H7 (cell line): ENCODE measurements at regions not wholly inside any gene's neighbourhood (a gene's known extent, or its start where the extent isn't known, plus 50 kb on each side); places are given as distances from the start of the nearest gene placed in this dataset.
A peak's percentile ranks its signal among the peaks of the same experiment; 100 is the strongest.
"Not testable (repeated sequence)": the region's sequence is repeated elsewhere in the genome, so short reads cannot be mapped to it uniquely, and the experiment has no call there.

Source experiments
- DNase-seq: peaks from one replicate; pipeline ENCODE4 v3.0.0; 2012
- H3K27me3 ChIP-seq: 2 replicates; pipeline ENCODE4 v1.6.0; 2011; ENCODE audit warnings: mild to moderate bottlenecking, low read length; ENCODE audit not compliant: control insufficient read depth, insufficient read depth
- H3K36me3 ChIP-seq: replicated peaks from 2 replicates; pipeline ENCODE4 v1.5.1; 2011; ENCODE audit warnings: low read length; ENCODE audit not compliant: control insufficient read depth, insufficient read depth
- H3K4me3 ChIP-seq: 2 replicates; pipeline ENCODE4 v1.5.1; 2011; ENCODE audit warnings: low read depth, mild to moderate bottlenecking, control low read depth, low read length, moderate library complexity; ENCODE audit not compliant: insufficient read depth

GRCh38 chr6:68575765-68576439 lies 59.2 kb upstream of the ADGRB3 start:
- no peaks in the 10 kb centered on the region for H3K36me3 ChIP-seq
- H3K4me3 ChIP-seq = no peak overlapping the region
- peak; percentile 24 for DNase-seq
- H3K27me3 ChIP-seq = no peaks in the 10 kb centered on the region

DNA sequence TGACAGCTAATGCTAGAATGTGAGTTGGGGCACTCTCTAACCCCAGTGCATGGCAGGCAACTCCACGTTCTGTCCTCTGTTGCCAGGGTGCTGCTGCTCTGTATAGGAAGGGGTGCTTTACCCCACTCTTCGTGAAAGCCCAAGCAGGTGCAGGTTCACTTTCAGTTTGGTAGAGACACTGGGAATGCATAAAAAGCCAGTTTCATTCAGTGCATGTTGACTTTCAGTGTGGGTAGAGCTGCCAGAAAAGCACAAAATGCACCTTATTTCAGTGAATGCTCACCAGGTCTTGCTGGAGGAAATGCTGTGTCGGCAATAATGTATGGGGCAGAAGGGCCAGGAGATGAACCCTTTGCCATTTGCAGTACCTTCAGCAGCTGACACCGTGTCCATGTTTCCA lies 62.1 kb upstream of the ADGRB3 start:
- H3K36me3 ChIP-seq = no peaks in the 10 kb centered on the region
- no peaks in the 10 kb centered on the region for H3K27me3 ChIP-seq
- DNase-seq = no peak
- no peak overlapping the region for H3K4me3 ChIP-seq

DNA sequence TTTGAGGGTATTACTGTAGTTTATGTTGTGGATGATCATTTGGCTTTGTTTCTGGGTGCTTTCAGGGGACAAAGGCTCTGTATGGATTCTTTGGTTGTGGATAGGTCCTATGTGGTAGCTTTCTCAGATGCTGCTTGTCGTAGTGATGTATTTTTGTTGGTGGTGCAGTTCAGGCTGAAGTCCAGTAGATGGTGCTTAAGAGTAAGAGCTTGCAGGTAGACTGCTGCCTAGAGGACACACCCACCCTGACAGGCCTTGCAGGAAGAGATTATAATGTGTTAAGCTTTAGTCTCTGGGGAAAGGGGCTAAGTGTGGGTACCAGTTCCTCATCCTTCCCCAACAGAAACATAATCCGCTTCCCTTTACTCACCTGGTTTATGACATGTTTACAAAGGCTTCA lies 62.6 kb upstream of the ADGRB3 start:
- Histone ChIP-seq H3K27me3 (no peaks in the 10 kb centered on the region), H3K36me3 (no peaks in the 10 kb centered on the region), H3K4me3 (no peak overlapping the region)
- DNase-seq = peak; percentile 33

DNA sequence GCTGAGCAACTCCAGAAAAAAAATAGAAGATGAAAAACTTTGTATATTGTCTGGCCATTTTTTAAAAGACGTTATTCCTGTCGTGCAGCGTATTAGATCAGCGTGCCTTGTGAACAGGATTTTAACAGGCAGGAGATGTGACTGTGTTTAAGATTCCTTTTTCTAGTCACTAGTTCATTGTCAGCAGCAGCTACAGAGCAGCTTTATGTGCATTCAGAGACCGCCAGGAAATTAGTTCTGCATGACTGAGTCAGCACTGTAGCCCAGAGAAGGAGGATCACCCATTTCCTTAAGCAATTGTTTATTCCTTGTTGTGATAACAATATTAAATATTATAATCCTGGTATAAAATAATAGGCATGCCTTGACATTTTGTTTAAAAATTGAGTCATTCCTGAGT lies 75.4 kb upstream of the ADGRB3 start:
- DNase-seq = no peak
- Histone ChIP-seq H3K27me3 (no peaks in the 10 kb centered on the region), H3K36me3 (no peaks in the 10 kb centered on the region), H3K4me3 (no peak overlapping the region)

DNA sequence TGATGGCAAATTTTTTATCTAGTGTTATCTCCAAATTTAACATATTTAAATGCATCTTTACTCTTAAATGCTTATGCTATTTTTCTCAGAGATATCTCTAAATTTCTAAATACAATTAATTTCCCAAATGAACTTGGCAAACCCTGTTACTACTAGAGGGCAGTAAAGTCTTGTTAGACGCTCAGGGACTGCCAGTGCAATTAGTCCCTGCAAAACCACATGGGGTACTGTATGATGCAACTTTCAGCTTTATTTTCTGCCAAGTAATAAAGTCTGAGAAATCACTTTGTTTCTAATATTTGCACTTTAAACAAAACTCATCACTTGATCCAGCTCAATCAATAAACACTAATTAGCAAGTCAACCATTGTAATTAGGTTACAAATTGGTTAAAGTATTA lies 76.0 kb upstream of the ADGRB3 start:
- Histone ChIP-seq H3K4me3 (no peak overlapping the region), H3K36me3 (no peaks in the 10 kb centered on the region), H3K27me3 (no peaks in the 10 kb centered on the region)
- no peak for DNase-seq

DNA sequence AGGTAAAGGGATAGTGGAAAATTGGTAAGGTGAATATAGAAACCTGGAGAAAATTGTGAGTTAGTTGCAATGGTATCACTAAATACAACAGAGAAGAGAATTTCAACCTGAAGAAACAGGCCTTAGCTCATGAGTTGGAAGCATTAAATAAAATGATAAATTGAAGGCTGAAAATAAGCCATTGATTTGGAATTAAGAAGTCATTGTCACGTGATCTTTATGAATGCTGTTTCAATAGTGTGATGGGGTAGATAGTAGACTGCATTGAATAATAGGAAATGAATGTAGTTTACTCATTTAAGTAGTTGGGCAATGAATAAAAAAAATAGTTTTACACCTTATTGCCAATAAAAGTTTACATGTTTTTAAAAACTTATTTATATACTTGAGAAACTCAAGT lies 88.5 kb upstream of the ADGRB3 start:
- Histone ChIP-seq H3K27me3 (no peaks in the 10 kb centered on the region), H3K4me3 (no peak overlapping the region), H3K36me3 (no peaks in the 10 kb centered on the region)
- DNase-seq = no peak

DNA sequence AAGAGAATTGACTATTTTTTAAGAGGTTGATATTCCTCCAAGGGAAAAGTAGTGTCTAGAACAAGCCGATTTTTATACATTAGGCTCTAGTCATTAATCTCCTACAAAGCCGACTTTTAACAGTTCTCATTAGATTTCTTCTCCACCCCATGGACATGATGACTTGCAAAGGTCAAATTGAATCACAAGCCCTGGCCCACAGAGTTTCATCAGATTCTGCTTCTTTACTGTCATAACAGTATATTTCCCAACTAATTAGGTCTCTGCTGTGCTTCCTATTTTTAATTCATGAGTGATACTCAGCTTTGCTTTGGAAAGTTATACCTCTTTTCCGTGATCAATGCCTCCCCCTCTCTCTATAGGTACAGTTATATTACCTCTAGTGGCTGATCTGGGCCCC lies 90.6 kb upstream of the ADGRB3 start:
- Histone ChIP-seq H3K36me3 (no peaks in the 10 kb centered on the region), H3K4me3 (no peak overlapping the region), H3K27me3 (no peaks in the 10 kb centered on the region)
- no peak for DNase-seq

- Histone ChIP-seq H3K27me3 (no peaks in the 10 kb centered on the region), H3K4me3 (no peak overlapping the region), H3K36me3 (no peaks in the 10 kb centered on the region)
- no peak for DNase-seq
Measured at GRCh38 chr6:68533339-68533795, 101.7 kb upstream of the ADGRB3 start.

GRCh38 chr6:68527691-68528090 lies 107.4 kb upstream of the ADGRB3 start:
- no peak overlapping the region for H3K4me3 ChIP-seq
- no peak for DNase-seq
- no peaks in the 10 kb centered on the region for H3K27me3 ChIP-seq
- H3K36me3 ChIP-seq = no peaks in the 10 kb centered on the region

DNA sequence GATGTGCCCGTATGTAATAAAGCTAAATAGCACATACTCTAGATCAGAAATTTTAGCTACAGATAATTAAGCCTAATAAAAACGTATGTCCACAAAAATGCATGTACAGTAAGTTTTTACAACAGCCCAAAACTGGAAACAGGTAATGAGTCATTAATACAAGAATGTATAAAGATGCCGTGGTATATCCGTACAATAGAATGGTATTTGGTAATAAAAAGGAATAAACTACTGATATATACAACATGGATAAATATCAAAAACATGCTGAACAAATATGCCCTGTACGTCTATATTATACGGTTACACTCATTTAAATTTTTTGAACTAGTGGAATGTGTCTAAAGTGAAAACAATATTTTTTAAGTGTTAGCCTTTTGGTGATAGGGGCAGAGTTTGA lies 128.2 kb upstream of the ADGRB3 start:
- no peaks in the 10 kb centered on the region for H3K36me3 ChIP-seq
- no peaks in the 10 kb centered on the region for H3K27me3 ChIP-seq
- DNase-seq = no peak
- H3K4me3 ChIP-seq = no peak overlapping the region

GRCh38 chr6:68502946-68503345 lies 132.1 kb upstream of the ADGRB3 start:
- Histone ChIP-seq H3K36me3 (no peaks in the 10 kb centered on the region), H3K27me3 (no peaks in the 10 kb centered on the region), H3K4me3 (no peak overlapping the region)
- no peak for DNase-seq

- no peak overlapping the region for H3K4me3 ChIP-seq
- no peaks in the 10 kb centered on the region for H3K36me3 ChIP-seq
- DNase-seq = no peak
- H3K27me3 ChIP-seq = no peaks in the 10 kb centered on the region
Measured at GRCh38 chr6:68497927-68498326, 137.2 kb upstream of the ADGRB3 start.

DNA sequence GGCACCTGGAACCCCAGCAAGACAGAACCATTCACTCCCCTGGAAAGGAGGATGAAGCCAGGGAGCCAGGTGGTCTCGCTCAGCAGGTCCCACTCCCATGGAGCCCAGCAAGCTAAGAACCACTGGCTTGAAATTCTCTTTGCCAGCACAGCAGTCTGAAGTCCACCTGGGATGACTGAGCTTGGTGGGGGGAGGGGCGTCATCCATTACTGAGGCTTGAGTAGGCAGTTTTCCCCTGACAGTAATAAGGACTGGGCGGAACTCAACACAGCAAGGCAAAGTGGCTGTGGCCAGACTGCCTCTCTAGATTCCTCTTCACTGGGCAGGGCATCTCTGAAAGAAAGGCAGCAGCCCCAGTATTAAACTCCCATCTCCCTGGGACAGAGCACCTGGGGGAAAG lies 140.2 kb upstream of the ADGRB3 start:
- not testable (repeated sequence) for H3K4me3 ChIP-seq, DNase-seq, H3K36me3 ChIP-seq, H3K27me3 ChIP-seq

DNA sequence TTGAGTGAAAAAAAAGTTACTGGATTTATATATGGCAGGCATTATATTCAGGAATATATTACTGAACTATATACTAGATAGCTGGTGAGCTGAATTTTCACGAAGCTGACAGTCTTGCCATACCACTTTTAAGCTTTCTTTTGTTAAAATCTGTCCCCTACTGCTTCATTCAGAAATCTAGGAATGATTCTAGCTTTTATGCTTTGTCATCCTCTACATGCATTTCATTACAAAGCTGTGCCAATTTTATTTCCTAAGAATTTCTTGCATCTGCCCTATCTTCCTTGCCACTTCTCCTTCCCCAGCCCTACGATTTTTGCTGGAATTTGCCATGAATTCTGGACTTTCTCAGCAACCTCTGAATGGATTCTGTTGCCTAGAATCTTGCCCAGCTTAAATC lies 158.5 kb upstream of the ADGRB3 start:
- DNase-seq = no peak
- Histone ChIP-seq H3K36me3 (no peaks in the 10 kb centered on the region), H3K4me3 (no peak overlapping the region), H3K27me3 (no peaks in the 10 kb centered on the region)

DNA sequence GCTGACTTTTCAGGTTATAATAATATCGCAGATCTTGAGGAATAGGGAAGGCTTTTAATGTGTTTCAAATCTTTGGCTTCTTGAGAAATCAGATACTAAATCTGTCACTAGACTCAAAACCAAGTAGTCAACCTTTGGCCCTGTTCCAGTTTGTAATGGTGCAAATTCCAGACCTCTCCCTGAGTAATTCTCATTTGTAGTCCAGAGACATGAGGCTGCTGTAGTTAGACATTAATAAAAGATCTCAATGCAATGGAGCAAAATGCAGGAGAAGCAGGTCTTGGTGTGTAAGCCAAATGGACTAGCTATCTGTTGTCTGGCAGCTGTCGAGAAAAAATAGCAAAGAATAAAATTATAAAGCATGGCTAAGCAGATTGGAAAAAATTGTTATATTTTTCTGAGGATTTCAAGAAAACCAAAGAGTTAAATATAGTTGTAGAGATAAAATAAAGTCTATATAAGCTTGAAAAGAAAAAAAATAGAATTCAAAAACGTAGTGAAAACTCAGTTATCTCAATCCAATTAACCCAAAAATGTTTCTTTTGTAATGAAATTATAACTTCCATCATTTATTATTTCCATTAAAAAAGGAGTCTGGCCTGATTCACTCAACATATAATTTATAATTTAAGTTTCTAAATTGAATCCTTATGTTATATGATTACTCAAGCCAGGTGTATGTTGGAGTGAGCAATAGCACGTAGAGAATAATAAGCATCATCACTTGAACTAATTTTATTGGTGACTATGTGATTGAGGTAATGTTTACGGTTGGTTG lies 161.5 kb upstream of the ADGRB3 start:
- Histone ChIP-seq H3K4me3 (no peak overlapping the region), H3K27me3 (no peaks in the 10 kb centered on the region), H3K36me3 (no peaks in the 10 kb centered on the region)
- DNase-seq = no peak
